MCF 10A (cell line): ENCODE measurements at regions not wholly inside any gene's neighbourhood (a gene's known extent, or its start where the extent isn't known, plus 50 kb on each side); places are given as distances from the start of the nearest gene placed in this dataset.
A peak's percentile ranks its signal among the peaks of the same experiment; 100 is the strongest.

ENCODE experiments used
- BruUV-seq: library from RNA; stranded (reverse); fragments of 400-500 nt; replicated peaks from 2 replicates; lab custom pipeline; 2021; lab: Mats Ljungman, UMichigan
- CTCF ChIA-PET: fragments of 300-600 bp; sonication (Branson Sonifier 250); formaldehyde crosslinking; extraction: SDS; loops from one replicate; lab custom pipeline; 2021; ENCODE audit warnings: antibody characterized with exemption, inconsistent platforms; lab: Yijun Ruan, JAX
- POLR2A ChIA-PET: fragments of 300-600, 350-650 bp; sonication (Branson Sonifier 250); formaldehyde crosslinking; extraction: SDS; loops from one replicate; lab custom pipeline; 2020; ENCODE audit warnings: antibody characterized with exemption, inconsistent platforms; lab: Yijun Ruan, JAX
- DNase-seq: peaks from one replicate; pipeline ENCODE4 v3.0.0-alpha.2; 2018; ENCODE audit not compliant: unreplicated experiment
- H3K27ac Mint-ChIP-seq: one replicate; pipeline ENCODE4 v1.8.0; 2022; ENCODE audit warnings: mild to moderate bottlenecking, low read depth, mixed read lengths; ENCODE audit not compliant: unreplicated experiment
- H3K27me3 Mint-ChIP-seq: one replicate; pipeline ENCODE4 v1.8.0; 2022; ENCODE audit warnings: mixed read lengths; ENCODE audit not compliant: insufficient read depth, unreplicated experiment
- H3K36me3 Mint-ChIP-seq: one replicate; pipeline ENCODE4 v1.8.0; 2022; ENCODE audit warnings: mild to moderate bottlenecking, moderate library complexity, mixed read lengths; ENCODE audit not compliant: insufficient read depth, unreplicated experiment
- H3K4me1 Mint-ChIP-seq: one replicate; pipeline ENCODE4 v1.8.0; 2022; ENCODE audit warnings: mixed read lengths; ENCODE audit not compliant: insufficient read depth, unreplicated experiment
- H3K4me3 Mint-ChIP-seq: one replicate; pipeline ENCODE4 v1.8.0; 2022; ENCODE audit warnings: mild to moderate bottlenecking, moderate library complexity, mixed read lengths; ENCODE audit not compliant: unreplicated experiment
- H3K9me3 Mint-ChIP-seq: one replicate; pipeline ENCODE4 v1.8.0; 2022; ENCODE audit warnings: mixed read lengths; ENCODE audit not compliant: unreplicated experiment
- CTCF ChIP-seq: fragments of 200-600 bp; IDR thresholded peaks from one replicate; pipeline ENCODE4 v1.8.0; 2022; ENCODE audit warnings: antibody characterized with exemption, mild to moderate bottlenecking; ENCODE audit not compliant: unreplicated experiment
- intact Hi-C: fragments of 100-400 bp; cut with micrococcal nuclease; formaldehyde crosslinking; loops from 2 replicates; pipeline ENCODE4 v1.14.1; 2022

GRCh38 chrX:138191998-138192397 lies 519.5 kb downstream of the FGF13 start:
- POLR2A ChIA-PET = interaction anchor here (0.7 to 1.0 kb wide), 2 partner anchors 526 to 556 kb away, joined by 3 read pairs; no protein-coding TSS in a partner anchor
- peak; percentile 43 for DNase-seq
- no TSS peak for BruUV-seq

GRCh38 chrX:138229718-138230117 lies 481.8 kb downstream of the FGF13 start:
- TF ChIP-seq CTCF = no peak
- Mint-ChIP-seq H3K27me3 (no peaks in the 10 kb centered on the region), H3K27ac (no peak overlapping the region), H3K36me3 (no peaks in the 10 kb centered on the region), H3K4me3 (no peak overlapping the region), H3K4me1 (no peaks in the 10 kb centered on the region), H3K9me3 (peaks cover 44% of the 10 kb centered on the region)
- POLR2A ChIA-PET = no interaction called here
- BruUV-seq = no TSS peak
- intact Hi-C loops = no loop called here
- CTCF ChIA-PET = interaction anchor here (0.6 kb wide), 1 partner anchor 43 kb away, joined by 4 read pairs; no protein-coding TSS in a partner anchor
- no peak for DNase-seq

More at GRCh38 chrX:138191998-138192397, 519.5 kb downstream of the FGF13 start:
- CTCF ChIA-PET = interaction anchor here (0.5 to 4.4 kb wide), 14 partner anchors 8 to 1583 kb away, joined by 3 to 21 read pairs (median 4); partner anchors contain the start of gene FGF13
- intact Hi-C loops = loop anchor here (1.0 kb wide), 1 partner anchor 553 kb away; no protein-coding TSS in a partner anchor
- H3K36me3 Mint-ChIP-seq = no peaks in the 10 kb centered on the region
- no peak overlapping the region for H3K4me3 Mint-ChIP-seq
- H3K27me3 Mint-ChIP-seq = peaks cover 19% of the 10 kb centered on the region
- peak; percentile 48 for TF ChIP-seq CTCF
- H3K9me3 Mint-ChIP-seq = no peaks in the 10 kb centered on the region
- H3K4me1 Mint-ChIP-seq = no peaks in the 10 kb centered on the region
- no peak overlapping the region for H3K27ac Mint-ChIP-seq

GRCh38 chrX:138240266-138240665 lies 471.3 kb downstream of the FGF13 start:
- intact Hi-C loops = no loop called here
- peaks cover 37% of the 10 kb centered on the region for H3K9me3 Mint-ChIP-seq
- no TSS peak for BruUV-seq
- no peak overlapping the region for H3K4me3 Mint-ChIP-seq
- ChIA-PET CTCF (interaction anchor here (0.6 kb wide), 1 partner anchor 1427 kb away, joined by 3 read pairs; no protein-coding TSS in a partner anchor), POLR2A (no interaction called here)
- DNase-seq = no peak
- no peaks in the 10 kb centered on the region for H3K4me1 Mint-ChIP-seq
- H3K36me3 Mint-ChIP-seq = no peaks in the 10 kb centered on the region
- H3K27ac Mint-ChIP-seq = no peak overlapping the region
- no peaks in the 10 kb centered on the region for H3K27me3 Mint-ChIP-seq
- no peak for TF ChIP-seq CTCF

- no TSS peak for BruUV-seq
- DNase-seq = no peak
- Mint-ChIP-seq H3K4me1 (no peaks in the 10 kb centered on the region), H3K27me3 (no peaks in the 10 kb centered on the region), H3K27ac (no peak overlapping the region), H3K4me3 (no peak overlapping the region), H3K9me3 (peaks cover 27% of the 10 kb centered on the region), H3K36me3 (no peaks in the 10 kb centered on the region)
- ChIA-PET CTCF (no interaction called here), POLR2A (no interaction called here)
- intact Hi-C loops = no loop called here
- no peak for TF ChIP-seq CTCF
Observed at GRCh38 chrX:138254001-138254400, 457.5 kb downstream of the FGF13 start.
